ENCODE measurements at regions not wholly inside any gene's neighbourhood (a gene's known extent, or its start where the extent isn't known, plus 50 kb on each side); places are given as distances from the start of the nearest gene placed in this dataset.

- no peak for DNase-seq
- Histone ChIP-seq H3K36me3 (ENCODE audit: low read depth) (no peaks in the 10 kb centered on the region), H3K4me3 (no peak overlapping the region), H3K9me3 (no peaks in the 10 kb centered on the region), H3K4me1 (ENCODE audit: low read depth) (no peaks in the 10 kb centered on the region)
- no peak for TF ChIP-seq CTCF (IDR thresholded peaks at IDR 0.05)
- no peak for ATAC-seq
- intact Hi-C loops (cut with DNase I, micrococcal nuclease), result no loop called here
Measured at GRCh38 chr1:41999884-42000283, 81.2 kb upstream of the HIVEP3 start.

GRCh38 chr1:41998250-41998649, 79.5 kb upstream of the HIVEP3 start:
- DNase-seq (no peak), ATAC-seq (no peak)
- intact Hi-C loops (cut with DNase I, micrococcal nuclease), result no loop called here
- Histone ChIP-seq H3K9me3 (no peaks in the 10 kb centered on the region), H3K4me1 (ENCODE audit: low read depth) (no peaks in the 10 kb centered on the region), H3K4me3 (no peak overlapping the region), H3K36me3 (ENCODE audit: low read depth) (no peaks in the 10 kb centered on the region)
- TF ChIP-seq CTCF (IDR thresholded peaks at IDR 0.05), result no peak

GRCh38 chr1:41997153-41997552, 78.4 kb upstream of the HIVEP3 start:
- Histone ChIP-seq H3K4me1 (ENCODE audit: low read depth) (no peaks in the 10 kb centered on the region), H3K36me3 (ENCODE audit: low read depth) (no peaks in the 10 kb centered on the region), H3K4me3 (no peak overlapping the region), H3K9me3 (no peaks in the 10 kb centered on the region)
- intact Hi-C loops (cut with DNase I, micrococcal nuclease), result no loop called here
- TF ChIP-seq CTCF (IDR thresholded peaks at IDR 0.05), result no peak
- no peak for ATAC-seq
- DNase-seq, result no peak

GRCh38 chr1:41995441-41996130, 76.9 kb upstream of the HIVEP3 start:
- ATAC-seq (no peak), DNase-seq (no peak)
- TF ChIP-seq CTCF (IDR thresholded peaks at IDR 0.05), result no peak
- H3K9me3 ChIP-seq, result no peaks in the 10 kb centered on the region
- intact Hi-C loops (cut with DNase I, micrococcal nuclease), result no loop called here
- H3K36me3 ChIP-seq (ENCODE audit: low read depth), result no peaks in the 10 kb centered on the region
- H3K4me1 ChIP-seq (ENCODE audit: low read depth), result no peaks in the 10 kb centered on the region
- H3K4me3 ChIP-seq, result no peak overlapping the region

- intact Hi-C loops (cut with DNase I, micrococcal nuclease), result no loop called here
- TF ChIP-seq CTCF (IDR thresholded peaks at IDR 0.05), result no peak
- DNase-seq (no peak), ATAC-seq (no peak)
- Histone ChIP-seq H3K4me1 (ENCODE audit: low read depth) (no peaks in the 10 kb centered on the region), H3K36me3 (ENCODE audit: low read depth) (no peaks in the 10 kb centered on the region), H3K9me3 (no peaks in the 10 kb centered on the region), H3K4me3 (no peak overlapping the region)
Measured at GRCh38 chr1:41994195-41994894, 75.6 kb upstream of the HIVEP3 start.

All from mucosa of descending colon (tissue), 3 donors.